ENCODE measurements at regions not wholly inside any gene's neighbourhood (a gene's known extent, or its start where the extent isn't known, plus 50 kb on each side); places are given as distances from the start of the nearest gene placed in this dataset.

DNA sequence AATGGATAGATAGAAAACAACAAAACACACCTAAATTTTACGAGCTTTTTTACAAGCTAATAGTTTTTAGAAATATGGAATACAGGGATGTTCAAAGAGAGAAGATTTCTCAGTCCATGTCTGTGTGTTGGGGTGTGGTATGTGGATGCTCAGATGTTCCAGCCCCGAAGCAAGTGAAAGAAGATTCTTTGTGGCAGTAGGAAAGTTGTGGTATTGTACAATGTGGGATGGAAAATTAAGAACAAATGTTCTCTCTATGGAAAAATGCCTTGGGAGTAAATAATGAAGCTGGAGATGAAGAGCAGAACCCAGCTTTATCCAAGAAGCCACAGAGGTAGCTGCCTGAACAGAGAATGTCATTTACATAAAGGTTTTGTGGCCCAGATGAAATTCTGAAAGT lies 150.3 kb upstream of the PRKD1 start:
- no peak for DNase-seq

- no peak for DNase-seq
These were observed 151.3 kb upstream of the PRKD1 start for GRCh38 chr14:30078811-30079402.

- no peak for DNase-seq
These were observed 154.8 kb upstream of the PRKD1 start for GRCh38 chr14:30082486-30082885.

DNA sequence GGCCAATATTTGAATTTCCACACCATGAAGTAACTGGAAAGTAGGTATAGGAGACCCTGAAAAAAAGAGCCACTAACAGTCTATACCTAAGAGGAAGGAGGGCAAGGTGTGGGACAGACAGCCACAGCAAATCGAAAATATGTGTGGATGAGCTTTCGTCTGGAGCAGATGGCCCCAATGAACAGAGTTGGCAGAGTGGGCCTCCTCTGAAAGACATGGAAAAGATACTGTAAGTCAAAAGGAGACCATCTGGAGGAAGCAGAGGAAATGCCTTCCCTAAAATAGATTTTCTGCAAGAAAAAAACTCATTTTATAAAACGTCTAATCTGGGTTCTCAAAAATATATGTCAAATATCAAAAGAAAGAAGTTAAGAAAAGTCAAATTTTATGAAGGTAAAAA lies 157.2 kb upstream of the PRKD1 start:
- DNase-seq = no peak

DNA sequence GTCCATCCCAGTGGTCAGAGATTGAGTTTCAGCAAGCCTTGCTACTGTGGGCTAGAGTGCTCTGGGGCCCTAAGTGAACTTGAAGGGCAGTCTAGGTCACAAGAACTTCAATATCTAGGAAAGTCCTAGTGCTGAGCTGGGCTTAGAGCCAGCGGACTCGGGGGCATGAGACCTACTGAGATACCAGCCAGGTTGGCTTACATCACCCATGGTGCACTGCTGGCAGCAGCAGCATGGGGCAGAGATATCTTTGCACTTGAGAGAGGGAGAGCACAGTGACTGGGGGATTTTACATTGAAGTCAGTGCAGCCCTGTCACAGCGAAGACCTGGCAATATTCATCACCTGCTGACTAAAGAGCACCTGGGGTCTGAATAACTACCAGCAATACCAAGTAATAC lies 158.3 kb upstream of the PRKD1 start:
- no peak for DNase-seq

DNA sequence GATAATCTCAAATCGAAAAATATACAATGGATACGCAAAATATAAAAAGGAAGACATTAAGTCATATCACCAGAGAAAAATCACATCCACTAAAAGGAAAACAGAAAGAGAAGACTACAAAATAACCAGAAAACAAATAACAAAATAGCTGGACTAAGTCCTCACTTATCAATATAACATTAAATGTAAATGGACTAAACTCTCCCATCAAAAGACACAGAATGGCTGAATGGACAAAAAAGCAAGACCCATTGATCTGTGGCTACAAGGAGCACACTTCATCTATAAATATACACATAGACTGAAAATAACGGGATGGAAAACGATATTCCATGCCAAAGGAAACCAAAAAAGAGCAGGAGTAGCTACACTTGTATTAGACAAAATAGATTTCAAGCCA lies 161.0 kb upstream of the PRKD1 start:
- no peak for DNase-seq

GRCh38 chr14:30108975-30109700 lies 181.5 kb upstream of the PRKD1 start:
- DNase-seq = no peak

- DNase-seq = no peak
These were observed 186.4 kb upstream of the PRKD1 start for GRCh38 chr14:30114051-30114450.

DNA sequence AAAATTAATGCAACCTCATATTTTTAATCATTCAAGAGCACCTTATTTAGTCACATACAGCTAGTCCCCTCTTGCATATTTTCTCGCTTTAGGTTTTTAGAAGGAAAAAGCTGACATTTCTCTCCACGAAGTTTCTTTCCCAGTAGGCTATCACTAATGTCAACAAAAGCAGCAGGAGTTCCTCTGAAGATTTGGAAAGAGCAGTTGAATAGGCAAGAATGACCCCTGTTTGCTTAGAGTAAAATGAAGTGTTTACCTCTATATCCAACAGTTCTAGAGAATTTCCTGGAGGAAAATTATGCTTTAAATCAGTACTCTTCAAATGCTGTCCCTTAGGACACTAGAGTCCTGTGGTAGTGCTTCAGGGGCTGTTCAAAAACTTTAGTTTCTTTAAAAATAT lies 188.1 kb upstream of the PRKD1 start:
- no peak for DNase-seq

GRCh38 chr14:30118992-30119640 lies 191.5 kb upstream of the PRKD1 start:
- no peak for DNase-seq

DNA sequence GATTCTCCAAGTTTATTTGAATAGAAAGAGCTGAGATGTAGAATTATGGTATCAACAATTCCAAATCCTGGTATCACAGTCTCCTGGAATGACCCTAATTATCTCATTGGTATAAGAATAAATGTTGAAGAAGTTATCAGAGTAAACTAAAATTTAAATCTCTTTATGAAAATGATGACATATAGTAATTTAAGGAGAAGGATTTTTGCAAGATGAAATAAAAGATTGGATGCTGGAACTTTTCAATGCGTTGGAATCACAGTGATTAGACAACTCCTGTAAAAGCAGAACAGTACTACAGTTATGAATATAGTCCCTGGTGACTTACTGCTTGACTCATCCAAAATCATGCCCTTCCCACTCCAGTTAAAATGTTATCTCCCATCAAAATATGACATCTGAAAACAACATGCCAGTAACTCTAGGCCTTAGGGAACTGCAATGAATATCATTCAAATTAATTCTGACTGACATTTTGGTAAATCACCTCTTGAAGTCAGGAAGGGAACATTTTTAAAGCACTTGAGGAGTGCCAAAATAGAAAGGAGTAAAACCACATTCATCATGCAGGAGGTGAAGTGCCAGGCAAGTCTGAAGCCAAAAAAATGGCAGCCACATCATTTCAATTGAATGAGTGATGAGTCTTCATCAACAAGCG lies 197.8 kb upstream of the PRKD1 start:
- no peak for DNase-seq

- no peak for DNase-seq
These were observed 202.2 kb upstream of the PRKD1 start for GRCh38 chr14:30129807-30130206.

DNA sequence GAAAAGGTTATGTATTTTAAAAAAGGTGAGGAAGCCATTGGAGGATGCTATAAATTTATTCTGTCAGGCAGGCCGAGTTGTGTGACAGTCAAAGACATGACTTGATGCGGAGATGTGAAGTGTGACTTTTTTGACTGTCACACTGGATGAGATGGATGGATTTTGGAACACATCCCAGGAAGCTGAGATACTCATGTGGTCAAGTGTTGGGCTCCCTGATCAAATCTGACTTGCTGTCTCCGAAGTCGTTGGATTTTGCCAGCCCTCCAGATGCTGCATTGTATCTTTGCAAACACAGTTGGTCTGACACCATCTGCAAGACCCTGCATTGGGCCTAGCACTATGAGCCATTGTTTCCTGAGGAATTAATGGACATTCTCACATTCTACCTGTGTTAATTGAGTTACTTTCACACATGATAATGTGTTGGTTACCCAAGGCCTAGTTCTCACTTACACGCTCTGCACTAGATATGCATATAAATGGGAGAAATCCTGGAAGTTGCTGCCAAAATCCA lies 204.0 kb upstream of the PRKD1 start:
- DNase-seq = no peak

DNA sequence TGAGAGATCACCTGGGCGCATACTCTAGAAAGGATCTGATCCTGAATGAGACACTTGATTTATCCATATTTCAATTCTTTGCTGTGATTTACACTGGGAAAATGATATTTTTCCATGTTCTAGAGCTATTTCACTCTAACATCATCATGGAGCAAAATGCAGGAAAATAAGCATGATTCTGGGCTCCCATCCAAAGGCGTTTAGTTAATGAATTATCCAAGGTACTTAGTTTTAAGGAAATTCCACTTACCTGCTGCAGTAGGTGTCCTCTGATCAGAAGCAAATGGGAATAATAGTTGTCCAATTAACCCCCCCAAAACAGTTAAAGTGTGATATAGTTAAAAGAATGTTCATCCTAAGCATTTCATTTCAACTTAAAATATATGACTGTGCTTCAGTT lies 204.5 kb upstream of the PRKD1 start:
- DNase-seq = no peak

GRCh38 chr14:30134936-30135335 lies 207.3 kb upstream of the PRKD1 start:
- DNase-seq = no peak

GRCh38 chr14:30138567-30138966 lies 210.9 kb upstream of the PRKD1 start:
- DNase-seq = no peak

- no peak for DNase-seq
These were observed 214.6 kb upstream of the PRKD1 start for GRCh38 chr14:30142216-30142615.

DNA sequence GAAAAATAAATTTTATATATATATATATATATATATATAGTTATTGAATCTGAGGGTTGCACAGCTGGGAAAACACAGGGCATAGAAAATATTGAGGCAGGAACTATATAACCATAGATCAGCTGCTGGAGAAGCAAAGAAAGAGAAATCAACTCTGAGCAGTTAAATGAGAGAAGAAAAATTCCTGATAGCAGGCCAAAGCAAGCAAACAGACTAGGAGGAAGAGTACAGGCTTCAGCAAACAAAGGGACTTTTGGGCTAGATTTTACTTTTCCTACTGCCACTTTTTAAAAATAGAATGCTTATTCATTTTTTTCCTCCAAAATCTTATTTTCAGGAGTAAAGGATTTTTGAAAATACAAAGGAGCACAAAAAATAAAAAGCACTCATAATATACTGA lies 216.0 kb upstream of the PRKD1 start:
- DNase-seq = no peak

DNA sequence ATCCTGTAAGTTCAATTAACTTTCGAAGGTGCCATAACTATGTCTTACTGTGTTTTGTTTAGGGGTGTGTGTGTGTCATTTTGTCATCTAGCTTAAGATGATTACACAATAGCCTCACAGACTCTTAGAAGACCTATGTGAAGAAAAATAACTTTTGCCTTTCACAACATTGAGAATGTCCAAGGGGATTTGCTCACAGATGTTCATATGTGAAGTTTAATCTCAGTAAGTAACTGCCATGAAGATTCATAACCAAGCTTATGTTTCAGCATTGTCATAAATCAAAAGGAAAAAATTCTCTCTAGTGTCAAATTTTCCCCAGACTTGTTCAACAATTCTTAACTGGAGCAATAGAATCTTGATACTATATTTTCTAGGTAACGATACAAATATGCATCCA lies 226.1 kb upstream of the PRKD1 start:
- DNase-seq = no peak

- no peak for DNase-seq
These were observed 228.9 kb upstream of the PRKD1 start for GRCh38 chr14:30156571-30156970.

DNA sequence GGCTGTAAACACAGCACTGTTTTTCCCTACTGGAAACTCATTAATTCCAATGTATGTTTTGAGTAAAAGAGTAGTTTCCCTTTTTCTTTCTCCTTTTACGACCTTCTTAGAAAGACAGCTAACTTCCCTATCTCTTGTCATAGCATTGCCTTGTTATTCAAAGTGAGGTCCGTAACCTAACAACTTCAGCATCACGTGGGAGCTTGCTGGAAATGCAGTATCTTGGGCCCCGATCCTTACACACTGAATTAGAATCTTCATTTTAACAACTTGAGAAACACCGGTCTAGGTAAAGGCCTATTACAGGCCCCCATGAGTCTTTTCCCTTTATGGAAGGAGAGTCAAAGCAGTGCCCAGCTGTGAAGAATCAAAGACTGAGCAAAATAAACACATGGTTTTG lies 230.7 kb upstream of the PRKD1 start:
- DNase-seq = no peak

- DNase-seq = no peak
These were observed 231.7 kb upstream of the PRKD1 start for GRCh38 chr14:30159374-30159773.

DNA sequence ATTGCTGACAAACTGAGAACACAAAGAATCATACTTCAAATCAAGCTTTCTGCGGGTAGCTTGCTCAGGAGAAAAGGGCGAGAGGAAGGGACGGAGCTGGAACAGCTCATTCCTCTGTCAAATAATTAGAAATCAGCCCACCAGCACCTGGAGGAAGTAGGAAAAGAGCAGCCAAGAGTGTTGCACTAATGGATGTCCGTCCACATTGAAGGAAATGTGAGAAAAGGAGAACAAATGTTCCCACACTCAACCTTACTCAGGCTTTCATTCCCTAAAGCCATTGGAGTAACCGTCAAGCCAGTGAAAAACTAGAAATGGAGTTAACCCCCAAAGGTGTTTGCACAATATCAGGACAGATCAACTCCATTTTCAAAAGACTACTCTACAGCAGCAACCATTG lies 233.0 kb upstream of the PRKD1 start:
- DNase-seq = no peak

DNA sequence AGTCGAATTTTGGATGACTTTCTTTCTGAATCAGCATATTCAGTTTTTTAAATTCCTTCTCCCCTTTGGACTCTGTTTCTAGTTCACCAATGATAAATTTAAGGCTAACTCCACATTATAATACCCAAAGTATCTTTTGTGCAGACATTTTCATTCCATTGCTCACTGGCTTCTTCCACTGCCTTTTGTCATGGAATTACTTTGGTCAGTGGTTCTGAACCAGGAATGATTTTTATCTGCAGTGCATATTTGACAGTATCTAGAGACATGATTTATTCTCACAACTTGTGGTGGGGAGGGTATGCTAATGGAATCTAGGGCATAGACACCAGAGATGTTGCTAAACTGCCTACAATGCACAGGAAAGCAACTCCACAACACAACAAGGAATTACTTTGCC lies 234.4 kb upstream of the PRKD1 start:
- DNase-seq = no peak

Data from stimulated activated CD4-positive, alpha-beta T cell treated with anti-CD3 and anti-CD28 coated beads, Interleukin-2, amount 100 ng/mL, for 24 hours (primary cell).